Peyer's patch (tissue), 4 donors: ENCODE measurements at regions not wholly inside any gene's neighbourhood (a gene's known extent, or its start where the extent isn't known, plus 50 kb on each side); places are given as distances from the start of the nearest gene placed in this dataset.

ENCODE experiments used
- POLR2A ChIP-seq, 2 donors: fragments of 450-650 bp; IDR thresholded peaks; one replicate each; pipeline ENCODE4 v1.5.1; 2017; ENCODE audit warnings: antibody characterized with exemption in 2 of 2, mild to moderate bottlenecking in 2 of 2, moderate library complexity in 2 of 2
- TF ChIP-seq, protein P1 (sequence below), 6 experiments: fragments of 450-650 bp in 4 of 6; fragments of 200-600 bp in 2 of 6; sonication (generic) in 1 of 6; IDR thresholded peaks; one replicate each; pipeline ENCODE4 v1.5.1; 2017 to 2019; ENCODE audit warnings: antibody characterized with exemption in 6 of 6, mild to moderate bottlenecking in 3 of 6, moderate library complexity in 1 of 6

DNA sequence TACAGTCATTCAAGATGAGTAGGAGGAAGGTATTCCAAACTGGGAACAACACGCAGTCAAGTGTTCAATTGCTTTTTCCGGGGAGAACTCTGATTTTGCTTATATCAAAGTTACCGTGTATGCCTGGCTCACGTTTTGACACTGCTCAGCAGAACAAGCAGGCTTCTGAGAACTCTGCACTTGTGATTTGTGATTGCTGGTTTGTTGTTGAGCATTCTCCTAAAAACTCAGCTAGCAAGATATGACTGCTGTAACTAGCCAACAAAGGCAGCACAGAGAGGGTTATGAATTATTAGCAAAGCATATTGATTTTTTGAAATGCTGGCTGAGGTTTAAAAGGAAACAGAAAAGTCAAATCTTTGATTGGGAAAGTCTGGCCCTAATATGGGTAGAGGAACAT lies 151.7 kb downstream of the ZPLD1 start:
- TF ChIP-seq, protein P1, sequence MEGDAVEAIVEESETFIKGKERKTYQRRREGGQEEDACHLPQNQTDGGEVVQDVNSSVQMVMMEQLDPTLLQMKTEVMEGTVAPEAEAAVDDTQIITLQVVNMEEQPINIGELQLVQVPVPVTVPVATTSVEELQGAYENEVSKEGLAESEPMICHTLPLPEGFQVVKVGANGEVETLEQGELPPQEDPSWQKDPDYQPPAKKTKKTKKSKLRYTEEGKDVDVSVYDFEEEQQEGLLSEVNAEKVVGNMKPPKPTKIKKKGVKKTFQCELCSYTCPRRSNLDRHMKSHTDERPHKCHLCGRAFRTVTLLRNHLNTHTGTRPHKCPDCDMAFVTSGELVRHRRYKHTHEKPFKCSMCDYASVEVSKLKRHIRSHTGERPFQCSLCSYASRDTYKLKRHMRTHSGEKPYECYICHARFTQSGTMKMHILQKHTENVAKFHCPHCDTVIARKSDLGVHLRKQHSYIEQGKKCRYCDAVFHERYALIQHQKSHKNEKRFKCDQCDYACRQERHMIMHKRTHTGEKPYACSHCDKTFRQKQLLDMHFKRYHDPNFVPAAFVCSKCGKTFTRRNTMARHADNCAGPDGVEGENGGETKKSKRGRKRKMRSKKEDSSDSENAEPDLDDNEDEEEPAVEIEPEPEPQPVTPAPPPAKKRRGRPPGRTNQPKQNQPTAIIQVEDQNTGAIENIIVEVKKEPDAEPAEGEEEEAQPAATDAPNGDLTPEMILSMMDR (IDR thresholded peaks at IDR 0.05) = no peak
- TF ChIP-seq POLR2A (IDR thresholded peaks at IDR 0.05) = no peak
